NCI-H226 (cell line): ENCODE measurements at regions not wholly inside any gene's neighbourhood (a gene's known extent, or its start where the extent isn't known, plus 50 kb on each side); places are given as distances from the start of the nearest gene placed in this dataset.
A peak's percentile ranks its signal among the peaks of the same experiment; 100 is the strongest.

Experiments used
- DNase-seq: peaks from one replicate; pipeline ENCODE4 v3.0.0-alpha.2; 2015

GRCh38 chr3:25119682-25120081 lies 308.4 kb upstream of the RARB start:
- no peak for DNase-seq

GRCh38 chr3:25120665-25121064 lies 307.4 kb upstream of the RARB start:
- DNase-seq: no peak

- DNase-seq: no peak
Observed at GRCh38 chr3:25125201-25125600, 302.9 kb upstream of the RARB start.

GRCh38 chr3:25128735-25129134 lies 299.3 kb upstream of the RARB start:
- no peak for DNase-seq

- DNase-seq: no peak
Observed at GRCh38 chr3:25130724-25131520, 297.1 kb upstream of the RARB start.

- no peak for DNase-seq
Observed at GRCh38 chr3:25133588-25133987, 294.5 kb upstream of the RARB start.

- no peak for DNase-seq
Observed at GRCh38 chr3:25137606-25138005, 290.5 kb upstream of the RARB start.

GRCh38 chr3:25139267-25139666 lies 288.8 kb upstream of the RARB start:
- DNase-seq: no peak

GRCh38 chr3:25142609-25143355 lies 285.3 kb upstream of the RARB start:
- DNase-seq: no peak

- DNase-seq: no peak
Observed at GRCh38 chr3:25143356-25144025, 284.6 kb upstream of the RARB start.

GRCh38 chr3:25144430-25144829 lies 283.6 kb upstream of the RARB start:
- no peak for DNase-seq

GRCh38 chr3:25145176-25145575 lies 282.9 kb upstream of the RARB start:
- DNase-seq: no peak

GRCh38 chr3:25150199-25150598 lies 277.9 kb upstream of the RARB start:
- DNase-seq: no peak

GRCh38 chr3:25151281-25151902 lies 276.7 kb upstream of the RARB start:
- no peak for DNase-seq

GRCh38 chr3:25151903-25152295 lies 276.2 kb upstream of the RARB start:
- DNase-seq: no peak

GRCh38 chr3:25153136-25153535 lies 274.9 kb upstream of the RARB start:
- DNase-seq: no peak

GRCh38 chr3:25153561-25153960 lies 274.5 kb upstream of the RARB start:
- DNase-seq: no peak

- no peak for DNase-seq
Observed at GRCh38 chr3:25155652-25156471, 272.2 kb upstream of the RARB start.

- peak; percentile 16 for DNase-seq
Observed at GRCh38 chr3:25156626-25157025, 271.4 kb upstream of the RARB start.

GRCh38 chr3:25165306-25165705 lies 262.8 kb upstream of the RARB start:
- no peak for DNase-seq

- no peak for DNase-seq
Observed at GRCh38 chr3:25166016-25166415, 262.0 kb upstream of the RARB start.

- DNase-seq: no peak
Observed at GRCh38 chr3:25169151-25169550, 258.9 kb upstream of the RARB start.

GRCh38 chr3:25170021-25170420 lies 258.0 kb upstream of the RARB start:
- DNase-seq: no peak
